ENCODE measurements at regions not wholly inside any gene's neighbourhood (a gene's known extent, or its start where the extent isn't known, plus 50 kb on each side); places are given as distances from the start of the nearest gene placed in this dataset.

- TF ChIP-seq CTCF (IDR thresholded peaks at IDR 0.05): no peak
- no peak for TF ChIP-seq POLR2AphosphoS5 (IDR thresholded peaks at IDR 0.05)
Measured at GRCh38 chr4:59936566-59936965, 1263.6 kb upstream of the ADGRL3 start.
